ENCODE measurements at regions not wholly inside any gene's neighbourhood (a gene's known extent, or its start where the extent isn't known, plus 50 kb on each side); places are given as distances from the start of the nearest gene placed in this dataset.

GRCh38 chr18:55849391-55849790, 261.4 kb upstream of the TCF4 start:
- Mint-ChIP-seq H3K4me3 (ENCODE audit: unreplicated experiment) (no peak overlapping the region), H3K27me3 (ENCODE audit: low read depth) (no peaks in the 10 kb centered on the region), H3K9me3 (ENCODE audit: low read depth) (no peaks in the 10 kb centered on the region), H3K36me3 (ENCODE audit: low read depth) (no peaks in the 10 kb centered on the region), H3K27ac (ENCODE audit: unreplicated experiment) (no peak overlapping the region), H3K4me1 (ENCODE audit: low read depth) (peaks cover 20% of the 10 kb centered on the region)
- no peak for TF ChIP-seq CTCF (IDR thresholded peaks at IDR 0.05)
- no peak for DNase-seq (ENCODE audit: low spot score)

- no peak for DNase-seq (ENCODE audit: low spot score)
- no peaks in the 10 kb centered on the region for H3K27me3 Mint-ChIP-seq (ENCODE audit: low read depth)
- H3K27ac Mint-ChIP-seq (ENCODE audit: unreplicated experiment): no peak overlapping the region
- H3K9me3 Mint-ChIP-seq (ENCODE audit: low read depth): no peaks in the 10 kb centered on the region
- no peaks in the 10 kb centered on the region for H3K36me3 Mint-ChIP-seq (ENCODE audit: low read depth)
- H3K4me3 Mint-ChIP-seq (ENCODE audit: unreplicated experiment): no peak overlapping the region
- TF ChIP-seq CTCF (IDR thresholded peaks at IDR 0.05): no peak
- H3K4me1 Mint-ChIP-seq (ENCODE audit: low read depth): peaks cover 23% of the 10 kb centered on the region
Observed at GRCh38 chr18:55847960-55848359, 260.0 kb upstream of the TCF4 start.

- DNase-seq (ENCODE audit: low spot score): no peak
- Mint-ChIP-seq H3K27ac (ENCODE audit: unreplicated experiment) (no peak overlapping the region), H3K4me1 (ENCODE audit: low read depth) (peaks cover 23% of the 10 kb centered on the region), H3K36me3 (ENCODE audit: low read depth) (no peaks in the 10 kb centered on the region), H3K27me3 (ENCODE audit: low read depth) (no peaks in the 10 kb centered on the region), H3K4me3 (ENCODE audit: unreplicated experiment) (no peak overlapping the region), H3K9me3 (ENCODE audit: low read depth) (peaks cover 7% of the 10 kb centered on the region)
- TF ChIP-seq CTCF (IDR thresholded peaks at IDR 0.05): no peak
Observed at GRCh38 chr18:55845221-55845620, 257.2 kb upstream of the TCF4 start.

GRCh38 chr18:55844382-55844781, 256.4 kb upstream of the TCF4 start:
- no peak overlapping the region for H3K27ac Mint-ChIP-seq (ENCODE audit: unreplicated experiment)
- H3K9me3 Mint-ChIP-seq (ENCODE audit: low read depth): peaks cover 7% of the 10 kb centered on the region
- no peak overlapping the region for H3K4me3 Mint-ChIP-seq (ENCODE audit: unreplicated experiment)
- DNase-seq (ENCODE audit: low spot score): no peak
- H3K36me3 Mint-ChIP-seq (ENCODE audit: low read depth): no peaks in the 10 kb centered on the region
- peaks cover 21% of the 10 kb centered on the region for H3K4me1 Mint-ChIP-seq (ENCODE audit: low read depth)
- no peak for TF ChIP-seq CTCF (IDR thresholded peaks at IDR 0.05)
- no peaks in the 10 kb centered on the region for H3K27me3 Mint-ChIP-seq (ENCODE audit: low read depth)

GRCh38 chr18:55841314-55841713, 253.3 kb upstream of the TCF4 start:
- Mint-ChIP-seq H3K36me3 (ENCODE audit: low read depth) (no peaks in the 10 kb centered on the region), H3K4me3 (ENCODE audit: unreplicated experiment) (no peak overlapping the region), H3K9me3 (ENCODE audit: low read depth) (peaks cover 11% of the 10 kb centered on the region), H3K27me3 (ENCODE audit: low read depth) (no peaks in the 10 kb centered on the region), H3K27ac (ENCODE audit: unreplicated experiment) (no peak overlapping the region), H3K4me1 (ENCODE audit: low read depth) (peaks cover 38% of the 10 kb centered on the region)
- no peak for DNase-seq (ENCODE audit: low spot score)
- no peak for TF ChIP-seq CTCF (IDR thresholded peaks at IDR 0.05)
